ENCODE measurements at regions not wholly inside any gene's neighbourhood (a gene's known extent, or its start where the extent isn't known, plus 50 kb on each side); places are given as distances from the start of the nearest gene placed in this dataset.

DNA sequence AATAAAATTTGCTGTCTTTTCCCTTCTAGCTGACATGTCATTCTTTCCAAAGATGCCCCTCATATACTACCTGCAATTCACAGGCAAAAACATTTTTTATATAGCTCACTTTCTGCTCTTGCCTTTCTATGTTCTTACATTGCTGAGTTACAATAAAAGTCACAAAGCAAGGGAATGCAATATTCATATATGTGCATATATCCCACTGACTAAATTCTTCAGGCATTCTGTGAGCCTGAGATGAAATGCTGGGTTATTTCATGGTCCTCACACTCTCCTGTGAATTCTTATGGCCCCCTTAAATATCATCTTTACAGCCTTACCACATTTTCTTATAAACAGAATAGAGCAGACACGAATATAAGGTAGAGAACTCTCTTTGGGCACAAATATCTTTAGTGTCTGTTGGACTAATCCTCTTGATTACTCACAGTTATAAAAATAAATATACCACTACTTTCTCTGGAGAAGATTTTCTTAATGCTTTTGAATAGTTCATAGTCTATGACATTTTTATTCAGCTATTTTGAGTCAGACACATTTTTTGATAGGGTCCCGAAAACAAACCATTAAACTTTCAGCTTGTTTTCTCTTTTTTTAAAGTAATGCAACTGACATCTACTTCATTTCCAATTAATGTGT lies 84.1 kb upstream of the H2AZ1 start (continued):
- no peak for TF ChIP-seq ZNF2 (tag by site-specific recombination; IDR thresholded peaks at IDR 0.05)
- no peak for TF ChIP-seq ZNF830 (tag by site-specific recombination; IDR thresholded peaks at IDR 0.05; ENCODE audit: low read depth)
- no peak for TF ChIP-seq ZNF624 (tag by site-specific recombination; IDR thresholded peaks at IDR 0.05)
- no peak for TF ChIP-seq ZNF292 (tag by site-specific recombination; IDR thresholded peaks at IDR 0.05; ENCODE audit: borderline replicate concordance, low read depth)
- TF ChIP-seq ZNF23 (tag by site-specific recombination; IDR thresholded peaks at IDR 0.05; ENCODE audit: borderline replicate concordance), result no peak
- TF ChIP-seq ZBTB44 (tag by site-specific recombination; IDR thresholded peaks at IDR 0.05), result no peak

- ChIA-PET CTCF (interaction anchor here (0.5 to 0.6 kb wide), 2 partner anchors 9 to 99 kb away, joined by 3 to 5 read pairs; no protein-coding TSS in a partner anchor), POLR2A (no interaction called here)
- TF ChIP-seq ZNF138 (tag by site-specific recombination; IDR thresholded peaks at IDR 0.05; ENCODE audit: borderline replicate concordance) (no peak), ZNF133 (tag by site-specific recombination; IDR thresholded peaks at IDR 0.05) (no peak), TCF7L2 (IDR thresholded peaks at IDR 0.05; ENCODE audit: borderline replicate concordance, low read depth, low read length) (no peak), ZNF121 (tag by site-specific recombination; IDR thresholded peaks at IDR 0.05) (no peak), ZFHX2 (tag by site-specific recombination; conservative IDR thresholded peaks at IDR 0.05) (no peak), ZNF571 (tag by site-specific recombination; IDR thresholded peaks at IDR 0.05) (no peak)
- no peak overlapping the region for H3K4me3 ChIP-seq (ENCODE audit: low read depth, low read length)
- H3K27ac ChIP-seq (ENCODE audit: extremely low read depth, low read depth, low read length), result no peak overlapping the region
- no peaks in the 10 kb centered on the region for H3K9me3 ChIP-seq (ENCODE audit: control insufficient read depth, insufficient read depth, low read depth, low read length)
- no peaks in the 10 kb centered on the region for H3K36me3 ChIP-seq (ENCODE audit: control insufficient read depth in 2 of 2, insufficient read depth in 1 of 2, low read length in 2 of 2)
- H3K4me1 ChIP-seq (ENCODE audit: control insufficient read depth, insufficient read depth, low read length), result no peaks in the 10 kb centered on the region
Measured at GRCh38 chr4:100026066-100026465, 76.0 kb upstream of the H2AZ1 start.

DNA sequence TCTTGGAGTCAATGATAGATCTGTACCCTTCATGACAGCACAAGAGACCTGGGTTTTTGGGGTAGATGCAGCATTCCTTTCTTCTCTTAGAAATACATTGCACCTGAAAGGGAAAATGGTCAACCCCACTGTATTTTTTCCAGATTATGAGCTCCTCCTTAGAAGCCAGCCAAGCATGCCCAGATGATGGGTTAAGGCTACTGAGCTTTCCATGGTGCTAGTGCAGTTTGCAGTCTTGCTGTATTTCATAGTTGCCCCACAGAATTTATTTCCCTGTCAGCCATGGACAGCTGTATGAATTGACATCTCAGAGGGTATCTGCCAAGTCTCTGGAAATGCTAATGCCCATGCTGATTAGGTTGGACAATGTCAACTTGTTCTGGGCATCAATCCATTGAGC lies 73.7 kb upstream of the H2AZ1 start:
- POLR2A ChIA-PET, result no interaction called here
- Histone ChIP-seq H3K4me3 (ENCODE audit: low read depth, low read length) (no peak overlapping the region), H3K36me3 (ENCODE audit: control insufficient read depth in 2 of 2, insufficient read depth in 1 of 2, low read length in 2 of 2) (no peaks in the 10 kb centered on the region), H3K4me1 (ENCODE audit: control insufficient read depth, insufficient read depth, low read length) (no peaks in the 10 kb centered on the region), H3K27ac (ENCODE audit: extremely low read depth, low read depth, low read length) (no peak overlapping the region), H3K9me3 (ENCODE audit: control insufficient read depth, insufficient read depth, low read depth, low read length) (no peaks in the 10 kb centered on the region)
- CTCF ChIA-PET, result interaction anchor here (0.6 kb wide), 1 partner anchor 1015 kb away, joined by 3 read pairs; no protein-coding TSS in a partner anchor
- TF ChIP-seq PRDM1 (tag by site-specific recombination; IDR thresholded peaks at IDR 0.05), result no peak
- no peak for TF ChIP-seq ZNF324 (tag by site-specific recombination; IDR thresholded peaks at IDR 0.05)
- no peak for TF ChIP-seq ZNF510 (tag by site-specific recombination; IDR thresholded peaks at IDR 0.05; ENCODE audit: insufficient replicate concordance)
- no peak for TF ChIP-seq ZNF560 (tag by site-specific recombination; IDR thresholded peaks at IDR 0.05; ENCODE audit: borderline replicate concordance)
- TF ChIP-seq ZBTB44 (tag by site-specific recombination; IDR thresholded peaks at IDR 0.05), result no peak
- no peak for TF ChIP-seq ZNF175 (tag by site-specific recombination; IDR thresholded peaks at IDR 0.05)

DNA sequence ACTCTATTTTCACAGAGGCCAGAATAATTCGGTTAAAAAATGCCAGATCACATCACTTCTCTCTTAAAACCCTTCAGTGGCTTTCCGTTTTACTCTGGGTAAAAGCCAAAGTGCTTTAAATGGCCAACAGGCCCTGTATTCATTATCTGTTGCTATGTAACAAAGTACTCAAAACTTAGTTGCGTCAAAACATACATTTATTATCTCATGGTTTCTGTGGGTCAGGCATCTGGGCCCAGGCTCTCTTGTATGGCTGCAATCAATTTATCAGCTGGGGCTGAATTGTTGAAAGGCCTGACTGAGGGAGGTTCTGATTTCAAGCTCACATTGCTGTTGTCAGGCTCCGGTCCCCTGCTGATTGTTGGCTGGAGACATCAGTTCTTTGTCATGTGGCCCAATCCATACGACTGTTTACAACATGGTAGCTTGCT lies 72.7 kb upstream of the H2AZ1 start:
- POLR2A ChIA-PET, result no interaction called here
- Histone ChIP-seq H3K4me3 (ENCODE audit: low read depth, low read length) (no peak overlapping the region), H3K36me3 (ENCODE audit: control insufficient read depth in 2 of 2, insufficient read depth in 1 of 2, low read length in 2 of 2) (no peaks in the 10 kb centered on the region), H3K9me3 (ENCODE audit: control insufficient read depth, insufficient read depth, low read depth, low read length) (no peaks in the 10 kb centered on the region), H3K4me1 (ENCODE audit: control insufficient read depth, insufficient read depth, low read length) (no peaks in the 10 kb centered on the region), H3K27ac (ENCODE audit: extremely low read depth, low read depth, low read length) (no peak overlapping the region)
- CTCF ChIA-PET, result interaction anchor here (0.7 kb wide), 1 partner anchor 11 kb away, joined by 3 read pairs; no protein-coding TSS in a partner anchor
- TF ChIP-seq ZNF354C (tag by site-specific recombination; IDR thresholded peaks at IDR 0.05; ENCODE audit: borderline replicate concordance, low read depth) (no peak), ZNF16 (tag by site-specific recombination; IDR thresholded peaks at IDR 0.05; ENCODE audit: low read depth) (no peak), EGR2 (tag by site-specific recombination; IDR thresholded peaks at IDR 0.05; ENCODE audit: low read depth) (no peak), ZNF624 (tag by site-specific recombination; IDR thresholded peaks at IDR 0.05) (no peak)

Data from HEK293 (cell line).